GM21619 (cell line): ENCODE measurements at regions not wholly inside any gene's neighbourhood (a gene's known extent, or its start where the extent isn't known, plus 50 kb on each side); places are given as distances from the start of the nearest gene placed in this dataset.
A peak's percentile ranks its signal among the peaks of the same experiment; 100 is the strongest.

Experiments
- ATAC-seq: cut with Tn5 transposase; IDR thresholded peaks from one replicate; pipeline ENCODE4 v1.9.1; 2021; ENCODE audit not compliant: unreplicated experiment

GRCh38 chr6:115728171-115728570 lies 332.5 kb downstream of the FRK start:
- no peak for ATAC-seq

GRCh38 chr6:115721564-115721963 lies 339.1 kb downstream of the FRK start:
- ATAC-seq, result no peak

GRCh38 chr6:115720900-115721299 lies 339.8 kb downstream of the FRK start:
- ATAC-seq, result no peak

- ATAC-seq, result no peak
These were observed 343.2 kb downstream of the FRK start for GRCh38 chr6:115717472-115717871.

GRCh38 chr6:115717062-115717461 lies 343.6 kb downstream of the FRK start:
- peak; percentile 89 for ATAC-seq

- no peak for ATAC-seq
These were observed 348.3 kb downstream of the FRK start for GRCh38 chr6:115712291-115712961.

- ATAC-seq, result no peak
These were observed 351.8 kb downstream of the FRK start for GRCh38 chr6:115708850-115709249.

- ATAC-seq, result no peak
These were observed 353.7 kb downstream of the FRK start for GRCh38 chr6:115706981-115707380.

- ATAC-seq, result no peak
These were observed 354.4 kb downstream of the FRK start for GRCh38 chr6:115706324-115706723.

- ATAC-seq, result no peak
These were observed 356.7 kb downstream of the FRK start for GRCh38 chr6:115704028-115704427.

GRCh38 chr6:115691433-115691832 lies 369.3 kb downstream of the FRK start:
- no peak for ATAC-seq

- ATAC-seq, result no peak
These were observed 369.8 kb downstream of the FRK start for GRCh38 chr6:115690854-115691253.

- ATAC-seq, result no peak
These were observed 378.5 kb downstream of the FRK start for GRCh38 chr6:115681978-115682775.

GRCh38 chr6:115680621-115681020 lies 380.1 kb downstream of the FRK start:
- ATAC-seq, result no peak

GRCh38 chr6:115677198-115677597 lies 383.5 kb downstream of the FRK start:
- ATAC-seq, result no peak

- ATAC-seq, result no peak
These were observed 385.2 kb downstream of the FRK start for GRCh38 chr6:115675443-115675842.

GRCh38 chr6:115668781-115669180 lies 391.9 kb downstream of the FRK start:
- ATAC-seq, result no peak

GRCh38 chr6:115668211-115668610 lies 392.5 kb downstream of the FRK start:
- no peak for ATAC-seq

GRCh38 chr6:115667478-115668026 lies 393.1 kb downstream of the FRK start:
- no peak for ATAC-seq

GRCh38 chr6:115666997-115667396 lies 393.7 kb downstream of the FRK start:
- no peak for ATAC-seq

GRCh38 chr6:115665310-115665709 lies 395.4 kb downstream of the FRK start:
- ATAC-seq, result no peak

- no peak for ATAC-seq
These were observed 397.0 kb downstream of the FRK start for GRCh38 chr6:115663681-115664080.
